ENCODE measurements at regions not wholly inside any gene's neighbourhood (a gene's known extent, or its start where the extent isn't known, plus 50 kb on each side); places are given as distances from the start of the nearest gene placed in this dataset.

GRCh38 chr7:126227643-126228042 lies 1025.1 kb downstream of the GRM8 start:
- no peaks in the 10 kb centered on the region for H3K4me1 Mint-ChIP-seq
- Histone ChIP-seq H3F3A (replicated peaks; ENCODE audit: low read depth) (no peaks in the 10 kb centered on the region), H3K36me3 (ENCODE audit: insufficient read depth) (no peaks in the 10 kb centered on the region), H3K4me2 (no peak overlapping the region), H3K79me2 (replicated peaks; ENCODE audit: insufficient read depth) (no peaks in the 10 kb centered on the region), H3K4me1 (ENCODE audit: insufficient read depth) (no peaks in the 10 kb centered on the region), H3K4me3 (no peak overlapping the region), H3K9me2 (ENCODE audit: insufficient read depth) (0 out of 2 replicates have a peak, but pooled peaks cover 5% of the 10 kb centered on the region), H3K27ac (ENCODE audit: low read depth) (no peak overlapping the region), H3K27me3 (ENCODE audit: insufficient read depth) (no peaks in the 10 kb centered on the region), H2AFZ (no peak overlapping the region), H4K20me1 (replicated peaks; ENCODE audit: insufficient read depth) (no peaks in the 10 kb centered on the region)
- ATAC-seq (no peak), DNase-seq (ENCODE audit: low spot score) (no peak)
- no peaks in the 10 kb centered on the region for H3K27me3 Mint-ChIP-seq (ENCODE audit: insufficient read depth, low read depth, poor library complexity)
- no peak overlapping the region for H3K4me3 Mint-ChIP-seq
- no peaks in the 10 kb centered on the region for H3K36me3 Mint-ChIP-seq (ENCODE audit: low read depth)
- H3K9me3 Mint-ChIP-seq = no peaks in the 10 kb centered on the region
- no peak overlapping the region for H3K27ac Mint-ChIP-seq
- TF ChIP-seq CREB1 (CRISPR knock-in tag; IDR thresholded peaks at IDR 0.05; ENCODE audit: low read depth) = no peak
- no peak for TF ChIP-seq POLR2AphosphoS5 (IDR thresholded peaks at IDR 0.05; ENCODE audit: low read depth)
- TF ChIP-seq CTCF (conservative IDR thresholded peaks at IDR 0.05; ENCODE audit: low read depth in 2 of 2) = no peak
- no peak for TF ChIP-seq STAT1 (IDR thresholded peaks at IDR 0.05; ENCODE audit: unreplicated experiment)
- TF ChIP-seq EZH2 (IDR thresholded peaks at IDR 0.05; ENCODE audit: low read depth, unreplicated experiment) = no peak
- TF ChIP-seq ZNF462 (CRISPR knock-in tag; IDR thresholded peaks at IDR 0.05) = no peak
- no peak for TF ChIP-seq ETS1 (IDR thresholded peaks at IDR 0.05)
- no peak for TF ChIP-seq EZH2phosphoT487 (IDR thresholded peaks at IDR 0.05; ENCODE audit: unreplicated experiment)
- TF ChIP-seq ZNF331 (CRISPR knock-in tag; IDR thresholded peaks at IDR 0.05; ENCODE audit: low read depth) = no peak
- TF ChIP-seq JUNB (IDR thresholded peaks at IDR 0.05; ENCODE audit: unreplicated experiment) = no peak
- TF ChIP-seq ZNF114 (CRISPR knock-in tag; IDR thresholded peaks at IDR 0.05) = no peak
- TF ChIP-seq, protein P1, sequence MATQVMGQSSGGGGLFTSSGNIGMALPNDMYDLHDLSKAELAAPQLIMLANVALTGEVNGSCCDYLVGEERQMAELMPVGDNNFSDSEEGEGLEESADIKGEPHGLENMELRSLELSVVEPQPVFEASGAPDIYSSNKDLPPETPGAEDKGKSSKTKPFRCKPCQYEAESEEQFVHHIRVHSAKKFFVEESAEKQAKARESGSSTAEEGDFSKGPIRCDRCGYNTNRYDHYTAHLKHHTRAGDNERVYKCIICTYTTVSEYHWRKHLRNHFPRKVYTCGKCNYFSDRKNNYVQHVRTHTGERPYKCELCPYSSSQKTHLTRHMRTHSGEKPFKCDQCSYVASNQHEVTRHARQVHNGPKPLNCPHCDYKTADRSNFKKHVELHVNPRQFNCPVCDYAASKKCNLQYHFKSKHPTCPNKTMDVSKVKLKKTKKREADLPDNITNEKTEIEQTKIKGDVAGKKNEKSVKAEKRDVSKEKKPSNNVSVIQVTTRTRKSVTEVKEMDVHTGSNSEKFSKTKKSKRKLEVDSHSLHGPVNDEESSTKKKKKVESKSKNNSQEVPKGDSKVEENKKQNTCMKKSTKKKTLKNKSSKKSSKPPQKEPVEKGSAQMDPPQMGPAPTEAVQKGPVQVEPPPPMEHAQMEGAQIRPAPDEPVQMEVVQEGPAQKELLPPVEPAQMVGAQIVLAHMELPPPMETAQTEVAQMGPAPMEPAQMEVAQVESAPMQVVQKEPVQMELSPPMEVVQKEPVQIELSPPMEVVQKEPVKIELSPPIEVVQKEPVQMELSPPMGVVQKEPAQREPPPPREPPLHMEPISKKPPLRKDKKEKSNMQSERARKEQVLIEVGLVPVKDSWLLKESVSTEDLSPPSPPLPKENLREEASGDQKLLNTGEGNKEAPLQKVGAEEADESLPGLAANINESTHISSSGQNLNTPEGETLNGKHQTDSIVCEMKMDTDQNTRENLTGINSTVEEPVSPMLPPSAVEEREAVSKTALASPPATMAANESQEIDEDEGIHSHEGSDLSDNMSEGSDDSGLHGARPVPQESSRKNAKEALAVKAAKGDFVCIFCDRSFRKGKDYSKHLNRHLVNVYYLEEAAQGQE (IDR thresholded peaks at IDR 0.05; ENCODE audit: unreplicated experiment) = no peak
- TF ChIP-seq NANOG (IDR thresholded peaks at IDR 0.05; ENCODE audit: borderline replicate concordance) = no peak

Data from GM23338 (cell line).